GM12891 (cell line): ENCODE measurements at regions not wholly inside any gene's neighbourhood (a gene's known extent, or its start where the extent isn't known, plus 50 kb on each side); places are given as distances from the start of the nearest gene placed in this dataset.

Experiments used
- PAX5 ChIP-seq: IDR thresholded peaks from 2 replicates; pipeline ENCODE4 v1.6.1; 2011; ENCODE audit warnings: low read length, moderate library complexity, mild to moderate bottlenecking; ENCODE audit not compliant: insufficient read depth, severe bottlenecking
- POLR2A ChIP-seq: IDR thresholded peaks from 2 replicates; pipeline ENCODE4 v1.6.1; 2011; ENCODE audit warnings: low read depth, low read length, control low read depth
- POLR2AphosphoS5 ChIP-seq: IDR thresholded peaks from 2 replicates; pipeline ENCODE4 v1.6.1; 2011; ENCODE audit warnings: low read depth, low read length, control low read depth
- POU2F2 ChIP-seq: IDR thresholded peaks from 2 replicates; pipeline ENCODE4 v1.6.1; 2011; ENCODE audit warnings: low read depth, mild to moderate bottlenecking, control low read depth, low read length, moderate library complexity
- TAF1 ChIP-seq: IDR thresholded peaks from 2 replicates; pipeline ENCODE4 v1.6.1; 2011; ENCODE audit warnings: low read depth, low read length, control low read depth

DNA sequence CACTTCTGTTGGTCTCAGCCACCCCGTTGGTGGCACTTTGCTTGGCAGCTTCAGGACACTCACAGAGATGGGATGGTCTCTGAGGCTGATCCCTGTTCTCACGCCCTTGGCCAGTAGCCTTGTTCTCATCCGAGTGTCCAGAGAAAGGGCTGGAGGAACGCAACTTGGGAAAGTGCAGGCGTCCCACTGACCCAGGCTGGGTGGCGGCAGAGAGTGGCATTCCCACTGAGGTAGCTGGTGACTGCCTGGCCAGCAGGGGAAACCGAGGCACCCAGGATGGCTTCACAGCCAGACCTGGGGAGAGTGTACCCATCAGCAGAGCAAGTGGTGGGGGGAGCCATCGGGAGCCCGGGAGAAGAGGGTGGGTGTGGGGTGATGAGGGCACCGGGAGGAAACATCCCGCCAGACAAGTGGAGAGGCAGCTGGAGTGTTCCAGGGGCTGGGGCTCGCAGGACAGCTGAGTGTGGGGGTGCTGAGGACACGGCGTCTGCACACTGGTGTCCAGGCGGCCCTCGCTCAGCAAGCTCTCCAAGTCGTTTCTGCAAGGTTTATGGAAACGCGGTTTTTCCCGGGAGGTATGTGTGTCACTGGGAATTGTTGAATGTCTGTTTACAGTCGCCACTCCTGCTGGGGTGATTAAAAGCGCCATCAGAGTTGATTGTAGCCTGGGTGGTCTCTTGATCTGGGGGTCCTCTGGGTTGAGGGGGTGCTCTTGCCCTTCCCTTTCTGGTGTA, 97.8 kb downstream of the SIK1 start:
- no peak for TF ChIP-seq POLR2AphosphoS5
- TF ChIP-seq POLR2A, result no peak
- TF ChIP-seq TAF1, result no peak
- TF ChIP-seq POU2F2, result no peak
- no peak for TF ChIP-seq PAX5
